Fibroblast of skin of scalp (primary cell): ENCODE measurements at regions not wholly inside any gene's neighbourhood (a gene's known extent, or its start where the extent isn't known, plus 50 kb on each side); places are given as distances from the start of the nearest gene placed in this dataset.
A peak's percentile ranks its signal among the peaks of the same experiment; 100 is the strongest.

Source experiments
- DNase-seq: peaks from one replicate; pipeline ENCODE4 v3.0.0-alpha.2; 2013

- peak; percentile 61 for DNase-seq
These were observed 300.4 kb downstream of the KCNS3 start for GRCh38 chr2:18178736-18179349.

GRCh38 chr2:18176679-18177215 is 298.3 kb downstream of the KCNS3 start:
- DNase-seq, result no peak

GRCh38 chr2:18172607-18173006 is 294.1 kb downstream of the KCNS3 start:
- no peak for DNase-seq

- DNase-seq, result peak; percentile 35
These were observed 293.0 kb downstream of the KCNS3 start for GRCh38 chr2:18171191-18172139.

GRCh38 chr2:18170642-18171041 is 292.2 kb downstream of the KCNS3 start:
- DNase-seq, result no peak

GRCh38 chr2:18169893-18170175 is 291.4 kb downstream of the KCNS3 start:
- DNase-seq, result no peak

GRCh38 chr2:18169121-18169892 is 290.8 kb downstream of the KCNS3 start:
- DNase-seq, result no peak

GRCh38 chr2:18167871-18168270 is 289.4 kb downstream of the KCNS3 start:
- DNase-seq, result no peak

- DNase-seq, result no peak
These were observed 283.2 kb downstream of the KCNS3 start for GRCh38 chr2:18161681-18162080.

GRCh38 chr2:18159896-18160295 is 281.4 kb downstream of the KCNS3 start:
- no peak for DNase-seq

- no peak for DNase-seq
These were observed 278.0 kb downstream of the KCNS3 start for GRCh38 chr2:18156421-18156820.

- DNase-seq, result no peak
These were observed 277.5 kb downstream of the KCNS3 start for GRCh38 chr2:18156002-18156401.

GRCh38 chr2:18154812-18155211 is 276.3 kb downstream of the KCNS3 start:
- no peak for DNase-seq

- DNase-seq, result no peak
These were observed 275.8 kb downstream of the KCNS3 start for GRCh38 chr2:18154259-18154658.

- no peak for DNase-seq
These were observed 275.3 kb downstream of the KCNS3 start for GRCh38 chr2:18153741-18154140.

GRCh38 chr2:18151237-18151636 is 272.8 kb downstream of the KCNS3 start:
- no peak for DNase-seq

- DNase-seq, result peak; percentile 54
These were observed 271.3 kb downstream of the KCNS3 start for GRCh38 chr2:18149660-18150246.

GRCh38 chr2:18136881-18137475 is 258.5 kb downstream of the KCNS3 start:
- no peak for DNase-seq

GRCh38 chr2:18133310-18133709 is 254.8 kb downstream of the KCNS3 start:
- DNase-seq, result no peak

- peak; percentile 24 for DNase-seq
These were observed 254.2 kb downstream of the KCNS3 start for GRCh38 chr2:18132697-18133096.

- DNase-seq, result no peak
These were observed 253.3 kb downstream of the KCNS3 start for GRCh38 chr2:18131761-18132160.

- DNase-seq, result no peak
These were observed 250.9 kb downstream of the KCNS3 start for GRCh38 chr2:18129348-18129747.
